Hypothalamus (tissue), 51 donors: ENCODE measurements at regions not wholly inside any gene's neighbourhood (a gene's known extent, or its start where the extent isn't known, plus 50 kb on each side); places are given as distances from the start of the nearest gene placed in this dataset.
"Not testable (repeated sequence)": the region's sequence is repeated elsewhere in the genome, so short reads cannot be mapped to it uniquely, and the experiment has no call there.

Experiments used
- DNase-seq, 51 donors: peaks; one replicate each; lab custom pipeline; 2025; lab: John Stamatoyannopoulos, UW

DNA sequence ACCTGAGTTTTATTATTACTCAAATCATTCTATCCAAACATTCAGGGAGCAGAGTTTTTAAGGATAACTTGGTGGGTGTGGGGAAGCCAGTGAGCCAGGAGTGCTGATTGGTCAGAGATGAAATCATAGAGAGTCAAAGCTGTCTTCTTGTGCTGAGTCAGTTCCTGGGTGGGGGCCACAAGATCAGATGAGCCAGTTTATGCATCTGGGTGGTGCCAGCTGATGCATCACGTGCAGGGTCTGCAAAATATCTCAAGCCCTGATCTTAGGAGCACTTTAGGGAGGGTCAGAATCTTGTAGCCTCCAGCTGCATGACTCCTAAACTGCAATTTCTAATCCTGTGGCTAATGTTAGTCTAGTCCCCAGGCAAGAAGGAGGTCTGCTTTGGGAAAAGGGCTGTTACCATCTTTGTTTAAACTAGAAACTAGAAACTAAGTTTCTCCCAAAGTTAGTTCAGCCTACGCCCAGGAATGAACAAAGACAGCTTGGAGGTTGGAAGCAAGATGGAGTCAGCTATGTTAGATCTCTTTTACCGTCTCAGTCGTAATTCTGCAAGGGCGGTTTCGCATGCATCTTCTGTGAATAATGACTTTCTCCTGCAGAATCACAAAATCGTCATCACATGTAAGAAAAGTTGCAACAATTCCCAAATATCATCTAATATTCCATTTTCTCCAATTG, 97.5 kb downstream of the ZNF664 start:
- DNase-seq: not testable (repeated sequence)

GRCh38 chr12:124071075-124071443, 98.0 kb downstream of the ZNF664 start:
- no peak for DNase-seq

DNA sequence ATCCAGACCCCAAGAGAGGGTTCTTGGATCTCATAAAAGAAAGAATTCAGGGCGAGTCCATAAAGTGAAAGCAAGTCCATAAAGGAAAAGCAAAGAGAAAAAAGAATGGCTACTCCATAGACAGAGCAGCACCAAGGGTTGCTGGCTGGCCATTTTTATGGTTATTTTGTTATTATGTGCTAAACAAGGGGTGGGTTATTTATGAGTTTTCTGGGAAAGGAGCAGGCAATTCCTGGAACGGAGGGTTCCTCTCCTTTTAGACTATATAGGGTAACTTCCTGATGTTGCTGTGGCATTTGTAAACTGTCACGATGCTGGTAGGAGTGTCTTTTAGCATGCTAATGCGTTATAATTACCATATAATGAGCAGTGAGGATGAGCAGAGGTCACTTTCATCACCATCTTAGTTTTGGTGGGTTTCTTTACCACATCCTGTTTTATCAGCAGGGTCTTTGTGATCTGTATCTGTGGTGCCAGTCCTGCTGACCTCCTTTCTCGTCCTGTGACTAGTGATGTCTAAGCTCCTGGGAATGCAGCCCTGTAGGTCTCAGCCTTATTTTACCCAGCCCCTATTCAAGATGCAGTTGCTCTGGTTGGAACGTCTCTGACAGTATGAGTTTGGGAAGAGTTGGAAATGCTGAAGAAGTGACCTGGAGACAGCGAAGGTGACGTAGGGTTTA, 100.5 kb downstream of the ZNF664 start:
- no peak for DNase-seq

- no peak for DNase-seq
These were observed 102.8 kb downstream of the ZNF664 start for GRCh38 chr12:124075841-124076240.

DNA sequence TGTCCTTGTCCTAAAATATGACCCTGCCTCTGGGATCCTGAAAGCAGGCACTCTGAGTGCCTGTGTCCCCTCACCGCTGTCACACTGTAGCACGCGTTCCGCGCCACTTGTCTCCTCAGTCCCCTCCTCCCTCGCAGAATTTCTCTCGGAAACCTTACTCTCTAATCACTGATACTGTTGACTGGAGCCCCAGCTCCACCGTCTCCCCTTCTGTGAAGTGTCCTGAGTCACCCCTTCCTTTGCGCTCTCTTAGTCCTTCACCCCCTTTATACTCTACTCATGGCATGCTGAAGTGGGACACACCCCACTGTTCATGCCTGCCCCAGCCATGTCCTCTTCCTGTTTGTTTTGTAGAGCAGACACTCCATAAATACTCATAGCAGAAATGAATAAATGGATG, 104.7 kb downstream of the ZNF664 start:
- no peak for DNase-seq

GRCh38 chr12:124078800-124079199, 105.8 kb downstream of the ZNF664 start:
- DNase-seq: no peak

GRCh38 chr12:124080649-124081048, 107.6 kb downstream of the ZNF664 start:
- no peak for DNase-seq

GRCh38 chr12:124082012-124082411, 109.0 kb downstream of the ZNF664 start:
- no peak for DNase-seq

DNA sequence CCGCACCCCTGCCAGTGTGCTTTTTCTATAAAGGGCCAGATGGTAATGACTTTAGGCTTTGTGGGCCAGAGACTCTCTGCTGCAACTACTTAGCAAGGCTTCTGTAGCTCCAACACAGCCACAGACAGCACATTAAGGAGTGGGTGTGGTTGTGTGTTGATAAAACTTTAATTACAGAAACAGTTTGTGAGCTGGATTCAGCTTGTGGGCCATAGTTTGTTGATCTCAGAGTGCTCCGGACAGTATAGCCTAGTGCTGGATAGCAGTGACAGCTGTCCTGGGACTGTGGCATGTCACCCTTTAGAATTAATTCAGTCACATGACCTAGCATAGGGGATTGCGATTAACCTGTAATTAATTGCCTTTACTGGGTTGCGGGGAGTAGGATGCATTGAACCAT, 109.7 kb downstream of the ZNF664 start:
- no peak for DNase-seq

- no peak for DNase-seq
These were observed 110.7 kb downstream of the ZNF664 start for GRCh38 chr12:124083708-124084107.

DNA sequence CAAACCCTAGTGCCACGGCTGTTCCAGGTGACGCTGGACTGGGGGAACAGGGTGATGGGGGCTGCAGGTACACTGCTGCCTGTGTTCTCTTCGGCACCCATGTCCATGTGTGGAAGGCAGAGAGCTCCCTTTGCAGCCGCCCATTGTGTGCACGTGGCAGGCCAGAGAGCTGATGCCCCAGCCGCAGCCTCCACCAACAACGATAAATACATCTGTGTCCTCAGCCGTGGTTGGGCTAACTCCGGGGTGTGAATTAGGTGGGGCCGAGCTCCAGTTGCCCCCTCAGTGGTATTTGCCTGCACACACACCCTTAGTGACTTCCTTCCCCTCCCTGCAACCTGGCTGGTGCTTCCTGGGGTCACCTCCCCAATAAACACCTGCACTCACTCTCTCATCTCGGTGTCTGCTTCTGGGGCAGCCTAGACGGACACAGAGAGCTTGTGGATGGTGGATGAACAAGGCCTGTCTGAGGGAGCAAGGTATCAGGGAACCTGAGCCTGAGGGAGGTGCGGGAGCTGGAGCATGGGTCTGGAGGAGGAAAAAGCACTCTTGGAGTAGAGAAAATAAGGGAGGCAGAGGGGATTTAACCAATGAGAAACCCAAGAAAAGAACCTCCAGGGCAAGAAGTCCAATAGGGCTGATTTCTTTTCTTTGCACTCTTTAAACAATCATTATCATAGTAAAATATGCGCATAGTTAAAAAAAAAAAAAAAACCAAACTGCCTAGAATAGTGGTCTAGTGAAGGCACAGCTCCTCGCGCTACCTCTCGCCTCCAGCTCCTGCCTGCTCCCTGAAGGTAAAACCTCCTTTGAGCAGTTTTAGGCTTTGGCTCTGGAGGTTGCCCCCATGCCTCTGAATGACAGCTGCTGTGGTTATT, 112.6 kb downstream of the ZNF664 start:
- no peak for DNase-seq

DNA sequence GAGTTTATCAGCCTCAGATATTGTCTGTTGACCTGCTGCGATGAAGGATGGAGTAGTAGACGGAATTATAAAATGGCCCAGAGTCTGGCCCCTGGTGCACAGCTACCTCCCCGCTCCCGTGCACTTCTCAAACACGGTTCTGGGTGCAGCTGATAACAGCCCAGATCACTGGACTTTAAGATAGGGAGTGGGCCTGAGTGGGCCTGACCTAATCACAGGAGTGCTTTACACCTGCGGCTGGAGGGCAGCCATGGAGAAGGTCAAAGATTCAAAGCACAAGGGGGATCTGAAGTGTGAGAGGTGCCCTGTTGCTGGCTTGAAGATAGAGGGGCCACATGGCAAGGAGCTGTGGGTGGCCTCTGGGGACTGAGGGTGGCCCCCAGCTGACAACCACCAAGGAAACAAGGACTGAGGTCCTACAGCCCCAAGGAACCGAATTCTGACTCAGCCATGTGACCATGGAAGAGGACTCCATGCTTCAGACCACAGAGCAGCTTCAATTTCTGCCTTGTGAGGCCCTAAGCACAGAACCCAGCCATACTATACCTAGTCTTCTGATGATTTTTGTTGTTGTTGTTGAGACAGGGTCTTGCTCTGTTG, 113.4 kb downstream of the ZNF664 start:
- no peak for DNase-seq

GRCh38 chr12:124087266-124088051, 114.4 kb downstream of the ZNF664 start:
- no peak for DNase-seq

DNA sequence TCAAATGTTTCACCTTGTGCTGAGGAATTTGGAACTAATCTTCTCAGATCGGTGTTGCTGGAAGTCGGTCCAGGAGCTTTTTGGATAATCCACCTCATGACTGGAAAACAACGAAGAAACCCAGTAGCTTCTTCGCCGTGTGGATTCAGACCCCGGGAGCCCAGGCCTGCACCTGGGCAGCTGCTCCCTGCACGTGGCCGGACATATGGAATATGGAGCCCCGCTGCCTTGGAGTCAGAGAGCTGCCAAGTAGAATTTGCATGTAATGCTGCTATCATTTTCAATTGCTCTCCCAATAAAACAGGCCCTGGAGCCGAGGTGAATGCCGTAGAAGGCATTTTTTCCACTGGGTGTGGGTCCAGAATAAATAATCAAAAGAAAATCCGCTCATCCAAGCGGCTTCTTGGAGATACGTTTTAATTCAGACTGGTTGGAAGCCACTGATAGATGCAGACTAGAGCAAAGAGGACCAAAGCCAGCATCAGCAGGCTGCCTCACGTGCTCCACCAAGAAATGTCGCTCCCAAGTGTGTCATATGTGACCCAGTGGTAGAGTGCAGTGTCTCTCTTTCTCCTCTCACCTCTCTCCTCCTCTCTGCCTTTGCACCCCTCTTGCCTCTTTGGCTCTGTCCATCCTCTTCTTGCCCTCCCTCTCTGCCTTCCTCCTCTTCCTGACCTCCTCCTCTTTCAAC, 115.3 kb downstream of the ZNF664 start:
- DNase-seq: no peak

GRCh38 chr12:124089181-124089914, 116.3 kb downstream of the ZNF664 start:
- not testable (repeated sequence) for DNase-seq

- DNase-seq: no peak
These were observed 118.8 kb downstream of the ZNF664 start for GRCh38 chr12:124091835-124092234.

GRCh38 chr12:124092532-124092931, 119.5 kb downstream of the ZNF664 start:
- not testable (repeated sequence) for DNase-seq

- no peak for DNase-seq
These were observed 120.3 kb downstream of the ZNF664 start for GRCh38 chr12:124093297-124093696.

DNA sequence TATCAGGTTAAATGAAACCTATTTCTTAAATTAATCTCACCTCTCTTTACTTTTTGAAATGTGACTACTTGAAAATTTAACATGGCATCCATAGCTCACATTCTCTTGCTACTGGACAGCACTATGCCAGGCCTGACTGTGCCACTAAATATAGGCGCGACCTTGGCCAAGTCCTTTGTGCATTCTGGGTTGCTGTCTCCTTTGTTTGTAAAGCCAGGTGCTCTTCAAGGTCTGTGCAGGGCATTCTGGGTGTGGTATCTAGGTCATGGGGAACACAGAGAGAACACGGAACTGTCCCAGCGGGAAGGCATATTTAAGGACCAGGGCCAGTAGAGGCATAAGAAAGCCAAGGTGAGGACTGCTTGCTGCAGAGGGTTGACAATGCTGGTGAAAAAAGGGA, 121.2 kb downstream of the ZNF664 start:
- DNase-seq: no peak
